Stomach (tissue), 8 donors: ENCODE measurements at regions not wholly inside any gene's neighbourhood (a gene's known extent, or its start where the extent isn't known, plus 50 kb on each side); places are given as distances from the start of the nearest gene placed in this dataset.

Experiments used
- DNase-seq, 2 donors: peaks; one replicate each; pipeline versions ENCODE4 v3.0.0 to v3.0.0-alpha.2; 2013 to 2019
- H3K27ac ChIP-seq, 5 donors: fragments of 200-600 bp in 4 of 5; sonication (generic) in 4 of 5; one replicate each; pipeline ENCODE4 v1.5.1; 2013 to 2019; ENCODE audit warnings: mild to moderate bottlenecking in 1 of 5, moderate library complexity in 1 of 5
- H3K27me3 ChIP-seq, 3 donors: fragments of 200-600 bp; sonication (generic); one replicate each; pipeline ENCODE4 v1.5.1; 2017 to 2019; ENCODE audit warnings: mixed run types in 1 of 3
- H3K36me3 ChIP-seq, 4 donors: fragments of 200-600 bp; sonication (generic); 1 replicate in 3 of 4; 2 replicates in 1 of 4; pipeline ENCODE4 v1.5.1; 2016 to 2019
- H3K4me1 ChIP-seq, 4 donors: fragments of 200-600 bp; sonication (generic); one replicate each; pipeline ENCODE4 v1.5.1; 2016 to 2019
- H3K4me3 ChIP-seq, 4 donors: fragments of 200-600 bp; sonication (generic) in 3 of 4; one replicate each; pipeline ENCODE4 v1.5.1; 2016 to 2019; ENCODE audit warnings: mild to moderate bottlenecking in 1 of 4
- H3K9me3 ChIP-seq, 4 donors: fragments of 200-600 bp; sonication (generic); one replicate each; pipeline ENCODE4 v1.5.1; 2016 to 2019
- CTCF ChIP-seq, 7 experiments: fragments of 450-650 bp in 4 of 7; fragments of 200-600 bp in 3 of 7; sonication (generic) in 3 of 7; IDR thresholded peaks; one replicate each; pipeline ENCODE4 v1.5.1; 2016 to 2019; ENCODE audit warnings: antibody characterized with exemption in 7 of 7, control low read depth in 2 of 7, mild to moderate bottlenecking in 1 of 7
- EP300 ChIP-seq: sonication (generic); formaldehyde crosslinking; IDR thresholded peaks from one replicate; pipeline ENCODE4 v1.6.1; 2017; ENCODE audit warnings: antibody characterized with exemption
- POLR2A ChIP-seq, 4 donors: fragments of 450-650 bp; IDR thresholded peaks; one replicate each; pipeline ENCODE4 v1.6.1; 2016; ENCODE audit warnings: antibody characterized with exemption in 4 of 4, control low read depth in 2 of 4, mild to moderate bottlenecking in 1 of 4, moderate library complexity in 1 of 4
- POLR2AphosphoS5 ChIP-seq, 3 donors: sonication (generic); formaldehyde crosslinking; IDR thresholded peaks; one replicate each; pipeline ENCODE4 v1.6.1; 2016; ENCODE audit warnings: antibody characterized with exemption in 3 of 3
- WGBS, 5 donors: extraction: QIAGEN DNeasy Blood & Tissue Kit in 3 of 5; methylation state at CpG; one replicate each; pipeline versions ENCODE4 v1.1.5 to v1.1.7; 2013 to 2018; 5-methylcytosine and 5-hydroxymethylcytosine counted together
- intact Hi-C: fragments of 100-400 bp; cut with DNase I; formaldehyde crosslinking; loops from one replicate; pipeline ENCODE4 v1.15.1; 2023; ENCODE audit warnings: low total_unique reads
- donor health status: healthy with polysubstance abuse.
- donor health status: Bipolar disorder and iron deficiency.
- donor health status: healthy.

- DNase-seq = no peak
- 79 to 86% (median 85%) methylated on average over 11 of the region's 11 CpGs for whole genome bisulfite sequencing, 5 donors
- Histone ChIP-seq H3K4me1 (peaks cover 0 to 10% (median 0%) of the 10 kb centered on the region in 4 donors), H3K9me3 (no peaks in the 10 kb centered on the region), H3K36me3 (no peaks in the 10 kb centered on the region), H3K27ac (no peak overlapping the region), H3K4me3 (no peak overlapping the region), H3K27me3 (peaks cover 0 to 9% (median 0%) of the 10 kb centered on the region in 3 donors)
- TF ChIP-seq CTCF (IDR thresholded peaks at IDR 0.05) (no peak), POLR2AphosphoS5 (IDR thresholded peaks at IDR 0.05) (no peak), POLR2A (IDR thresholded peaks at IDR 0.05) (no peak), EP300 (no peak)
- intact Hi-C loops = no loop called here
These were observed 91.8 kb upstream of the KAZN start for GRCh38 chr1:14506471-14507255.

GRCh38 chr1:14507262-14507661 is 91.2 kb upstream of the KAZN start:
- WGBS, 5 donors = 41 to 58% (median 53%) methylated on average over 5 of the region's 5 CpGs
- TF ChIP-seq POLR2AphosphoS5 (IDR thresholded peaks at IDR 0.05) (no peak), EP300 (no peak), CTCF (IDR thresholded peaks at IDR 0.05) (no peak), POLR2A (IDR thresholded peaks at IDR 0.05) (no peak)
- Histone ChIP-seq H3K4me3 (no peak overlapping the region), H3K36me3 (no peaks in the 10 kb centered on the region), H3K9me3 (no peaks in the 10 kb centered on the region), H3K4me1 (peaks cover 0 to 16% (median 0%) of the 10 kb centered on the region in 4 donors), H3K27me3 (peaks cover 0 to 9% (median 0%) of the 10 kb centered on the region in 3 donors), H3K27ac (no peak overlapping the region)
- DNase-seq = peak in 1 of 2 donors; percentile 78
- intact Hi-C loops = no loop called here

GRCh38 chr1:14508613-14509012 is 89.9 kb upstream of the KAZN start:
- intact Hi-C loops = no loop called here
- Histone ChIP-seq H3K9me3 (no peaks in the 10 kb centered on the region), H3K4me3 (no peak overlapping the region), H3K36me3 (no peaks in the 10 kb centered on the region), H3K27ac (no peak overlapping the region), H3K27me3 (peaks cover 0 to 7% (median 0%) of the 10 kb centered on the region in 3 donors), H3K4me1 (peaks cover 0 to 16% (median 0%) of the 10 kb centered on the region in 4 donors)
- 72 to 75% (median 74%) methylated on average over 6 of the region's 6 CpGs for WGBS, 5 donors
- DNase-seq = no peak
- TF ChIP-seq EP300 (no peak), POLR2A (IDR thresholded peaks at IDR 0.05) (no peak), POLR2AphosphoS5 (IDR thresholded peaks at IDR 0.05) (no peak), CTCF (IDR thresholded peaks at IDR 0.05) (no peak)

GRCh38 chr1:14511166-14511680 is 87.3 kb upstream of the KAZN start:
- 59 to 88% (median 76%) methylated on average over 2 of the region's 2 CpGs for WGBS, 5 donors
- intact Hi-C loops = no loop called here
- H3K27me3 ChIP-seq = no peaks in the 10 kb centered on the region
- H3K4me1 ChIP-seq = peaks cover 0 to 16% (median 0%) of the 10 kb centered on the region in 4 donors
- DNase-seq = no peak
- no peaks in the 10 kb centered on the region for H3K36me3 ChIP-seq
- TF ChIP-seq EP300 (no peak), POLR2AphosphoS5 (IDR thresholded peaks at IDR 0.05) (no peak), POLR2A (IDR thresholded peaks at IDR 0.05) (no peak), CTCF (IDR thresholded peaks at IDR 0.05) (no peak)
- no peak overlapping the region for H3K4me3 ChIP-seq
- H3K27ac ChIP-seq = no peak overlapping the region
- H3K9me3 ChIP-seq = no peaks in the 10 kb centered on the region
